ENCODE measurements at regions not wholly inside any gene's neighbourhood (a gene's known extent, or its start where the extent isn't known, plus 50 kb on each side); places are given as distances from the start of the nearest gene placed in this dataset.

DNA sequence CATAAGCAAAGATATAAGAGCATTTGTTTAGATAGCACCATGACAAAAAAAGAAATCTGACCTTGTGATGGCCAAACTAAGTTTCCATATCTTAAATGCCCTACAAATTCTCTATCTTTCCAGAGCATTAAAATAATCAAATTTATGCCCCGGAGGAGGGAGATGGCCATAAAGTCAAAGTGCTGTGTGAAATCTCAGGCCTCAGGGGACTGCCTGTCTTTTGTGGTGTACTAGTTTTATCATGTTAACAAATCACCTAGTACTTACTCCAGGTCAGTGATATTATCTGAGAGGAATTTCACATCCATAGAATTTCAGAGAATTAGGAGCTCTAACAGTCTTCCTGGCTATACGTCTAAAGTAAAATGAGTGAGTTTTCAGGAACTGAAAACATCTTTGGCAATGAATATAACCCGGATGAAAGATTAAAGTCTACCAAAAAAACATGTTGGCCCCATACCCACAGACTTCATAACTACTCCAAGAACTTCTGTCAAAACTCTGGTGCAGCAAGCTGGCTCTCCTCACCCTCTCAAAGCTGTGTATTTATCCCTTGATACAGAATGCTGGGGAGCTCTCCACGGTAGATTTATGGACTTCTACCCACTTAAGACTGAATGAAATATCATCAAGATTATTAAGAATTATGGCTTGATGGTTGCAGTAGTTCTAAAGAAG, 682.8 kb downstream of the SORCS1 start:
- no peaks in the 10 kb centered on the region for H3K4me1 ChIP-seq
- no peaks in the 10 kb centered on the region for H3K27me3 ChIP-seq
- DNase-seq (ENCODE audit: low spot score): no peak
- no peaks in the 10 kb centered on the region for H3K36me3 ChIP-seq
- TF ChIP-seq, protein P1, sequence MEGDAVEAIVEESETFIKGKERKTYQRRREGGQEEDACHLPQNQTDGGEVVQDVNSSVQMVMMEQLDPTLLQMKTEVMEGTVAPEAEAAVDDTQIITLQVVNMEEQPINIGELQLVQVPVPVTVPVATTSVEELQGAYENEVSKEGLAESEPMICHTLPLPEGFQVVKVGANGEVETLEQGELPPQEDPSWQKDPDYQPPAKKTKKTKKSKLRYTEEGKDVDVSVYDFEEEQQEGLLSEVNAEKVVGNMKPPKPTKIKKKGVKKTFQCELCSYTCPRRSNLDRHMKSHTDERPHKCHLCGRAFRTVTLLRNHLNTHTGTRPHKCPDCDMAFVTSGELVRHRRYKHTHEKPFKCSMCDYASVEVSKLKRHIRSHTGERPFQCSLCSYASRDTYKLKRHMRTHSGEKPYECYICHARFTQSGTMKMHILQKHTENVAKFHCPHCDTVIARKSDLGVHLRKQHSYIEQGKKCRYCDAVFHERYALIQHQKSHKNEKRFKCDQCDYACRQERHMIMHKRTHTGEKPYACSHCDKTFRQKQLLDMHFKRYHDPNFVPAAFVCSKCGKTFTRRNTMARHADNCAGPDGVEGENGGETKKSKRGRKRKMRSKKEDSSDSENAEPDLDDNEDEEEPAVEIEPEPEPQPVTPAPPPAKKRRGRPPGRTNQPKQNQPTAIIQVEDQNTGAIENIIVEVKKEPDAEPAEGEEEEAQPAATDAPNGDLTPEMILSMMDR (IDR thresholded peaks at IDR 0.05): no peak
- no peaks in the 10 kb centered on the region for H3K9me3 ChIP-seq
- H3K27ac ChIP-seq: no peak overlapping the region
- H3K4me3 ChIP-seq: no peak overlapping the region

DNA sequence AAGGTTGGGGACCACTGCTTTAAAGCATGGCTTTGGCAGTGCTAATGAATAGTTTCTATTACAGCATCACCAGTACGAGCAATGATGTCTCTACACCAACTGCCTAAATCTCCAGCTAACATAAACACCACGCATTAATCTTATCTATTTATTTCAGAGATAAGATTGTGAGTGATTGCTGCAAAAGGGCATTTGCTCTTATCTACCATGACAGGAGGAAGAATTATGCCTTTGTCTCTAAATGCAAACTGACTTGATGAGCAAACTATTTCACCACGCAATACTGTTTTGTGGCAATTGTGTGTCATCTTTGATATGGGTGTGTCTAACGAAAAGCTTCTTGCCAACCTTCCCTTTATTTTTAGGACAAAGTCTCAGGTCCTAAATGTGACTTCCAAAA, 684.9 kb downstream of the SORCS1 start:
- no peaks in the 10 kb centered on the region for H3K4me1 ChIP-seq
- H3K27ac ChIP-seq: no peak overlapping the region
- H3K36me3 ChIP-seq: no peaks in the 10 kb centered on the region
- no peak overlapping the region for H3K4me3 ChIP-seq
- no peaks in the 10 kb centered on the region for H3K9me3 ChIP-seq
- H3K27me3 ChIP-seq: no peaks in the 10 kb centered on the region
- no peak for DNase-seq (ENCODE audit: low spot score)
- TF ChIP-seq, protein P1 (IDR thresholded peaks at IDR 0.05): no peak

DNA sequence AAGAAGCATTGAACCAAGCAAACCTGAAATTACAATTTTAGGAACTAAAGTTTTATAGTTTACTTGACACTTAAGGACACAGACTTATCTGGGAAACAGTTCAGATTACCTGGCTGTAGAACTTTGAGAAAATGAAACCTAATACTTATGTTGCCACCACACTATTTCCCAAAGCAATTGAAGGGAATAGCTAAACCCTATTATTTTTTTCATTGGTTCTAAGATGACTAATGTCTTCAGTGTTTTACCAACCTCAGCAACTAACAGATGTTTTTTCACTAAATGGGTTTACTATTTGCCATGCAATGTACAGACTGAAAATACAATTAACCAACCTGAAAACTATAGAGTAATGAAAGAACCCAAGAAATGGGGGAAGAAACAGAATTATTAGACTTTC, 689.6 kb downstream of the SORCS1 start:
- no peaks in the 10 kb centered on the region for H3K36me3 ChIP-seq
- no peaks in the 10 kb centered on the region for H3K27me3 ChIP-seq
- no peak overlapping the region for H3K4me3 ChIP-seq
- no peak overlapping the region for H3K27ac ChIP-seq
- TF ChIP-seq, protein P1 (IDR thresholded peaks at IDR 0.05): no peak
- no peak for DNase-seq (ENCODE audit: low spot score)
- H3K9me3 ChIP-seq: no peaks in the 10 kb centered on the region
- H3K4me1 ChIP-seq: no peaks in the 10 kb centered on the region

DNA sequence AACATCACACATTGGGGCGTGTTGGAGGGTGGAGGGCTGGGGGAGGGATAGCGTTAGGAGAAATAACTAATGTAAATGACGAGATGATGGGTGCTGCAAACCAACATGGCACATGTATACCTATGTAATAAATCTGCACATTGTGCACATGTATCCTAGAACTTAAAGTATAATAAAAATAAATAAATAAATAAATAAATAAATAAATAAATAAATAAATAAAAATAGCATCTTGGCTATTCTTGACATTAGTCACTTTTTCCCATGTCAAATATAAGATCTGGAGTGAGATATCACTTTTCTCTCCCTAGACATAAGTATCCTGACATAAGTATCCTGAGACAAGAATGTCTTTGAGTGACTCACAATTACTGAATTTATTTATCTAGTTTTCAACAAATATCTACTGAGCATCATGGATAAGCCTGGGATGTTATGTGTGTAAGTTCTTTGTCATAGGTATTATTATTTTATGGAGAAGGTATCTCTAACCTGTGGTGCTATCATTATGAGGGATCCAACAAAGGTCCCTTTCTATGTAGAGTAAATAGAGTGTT, 691.3 kb downstream of the SORCS1 start:
- Histone ChIP-seq H3K9me3 (no peaks in the 10 kb centered on the region), H3K27me3 (no peaks in the 10 kb centered on the region), H3K36me3 (no peaks in the 10 kb centered on the region), H3K27ac (no peak overlapping the region), H3K4me3 (no peak overlapping the region), H3K4me1 (no peaks in the 10 kb centered on the region)
- DNase-seq (ENCODE audit: low spot score): no peak
- TF ChIP-seq, protein P1 (IDR thresholded peaks at IDR 0.05): no peak

DNA sequence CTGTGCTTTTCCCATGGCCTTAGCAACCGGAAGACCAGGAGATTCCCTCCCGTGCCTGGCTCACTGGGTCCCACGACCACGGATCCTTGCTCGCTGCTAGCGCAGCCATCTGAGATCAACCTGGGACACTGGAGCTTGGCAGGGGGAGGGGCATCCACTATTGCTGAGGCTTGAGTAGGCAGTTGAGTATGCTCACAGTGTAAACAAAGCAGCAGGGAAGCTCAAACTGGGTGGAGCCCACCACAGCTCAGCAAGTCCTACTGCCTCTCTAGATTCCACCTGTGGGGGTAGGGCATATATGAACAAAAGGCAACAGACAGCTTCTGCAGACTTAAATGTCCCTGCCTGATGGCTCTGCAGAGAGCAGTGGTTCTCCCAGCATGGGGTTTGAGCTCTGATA, 697.0 kb downstream of the SORCS1 start:
- Histone ChIP-seq H3K27ac (no peak overlapping the region), H3K27me3 (no peaks in the 10 kb centered on the region), H3K4me1 (no peaks in the 10 kb centered on the region), H3K4me3 (no peak overlapping the region), H3K9me3 (no peaks in the 10 kb centered on the region), H3K36me3 (no peaks in the 10 kb centered on the region)
- TF ChIP-seq, protein P1 (IDR thresholded peaks at IDR 0.05): no peak
- no peak for DNase-seq (ENCODE audit: low spot score)

DNA sequence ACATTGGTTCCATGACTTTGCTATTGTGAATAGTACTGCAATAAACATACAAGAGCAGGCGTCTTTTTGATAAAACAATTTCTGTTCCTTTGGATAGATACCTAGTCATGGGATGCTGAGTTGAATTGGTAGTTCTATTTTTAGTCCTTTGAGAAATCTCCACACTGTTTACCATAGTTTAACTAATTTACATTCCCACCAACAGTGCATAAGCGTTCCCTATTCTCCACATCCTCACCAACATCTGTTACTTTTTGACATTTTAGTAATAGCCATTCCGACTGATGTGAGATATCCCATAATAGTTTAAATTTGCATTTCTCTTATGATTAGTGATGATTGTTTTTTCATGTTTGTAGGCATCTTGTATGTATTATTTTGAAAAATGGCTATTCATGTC, 707.0 kb downstream of the SORCS1 start:
- Histone ChIP-seq H3K27ac (no peak overlapping the region), H3K9me3 (no peaks in the 10 kb centered on the region), H3K4me1 (no peaks in the 10 kb centered on the region), H3K27me3 (no peaks in the 10 kb centered on the region), H3K36me3 (no peaks in the 10 kb centered on the region), H3K4me3 (no peak overlapping the region)
- TF ChIP-seq, protein P1 (IDR thresholded peaks at IDR 0.05): no peak
- DNase-seq (ENCODE audit: low spot score): no peak

Data from right atrium auricular region (tissue), 2 donors.